PC-3 (cell line): ENCODE measurements at regions not wholly inside any gene's neighbourhood (a gene's known extent, or its start where the extent isn't known, plus 50 kb on each side); places are given as distances from the start of the nearest gene placed in this dataset.

Experiments
- EZH2phosphoT487 ChIP-seq: fragments of 300-600 bp; sonication (generic); IDR thresholded peaks from 2 replicates; pipeline ENCODE4 v1.6.1; 2018; ENCODE audit warnings: mild to moderate bottlenecking, antibody characterized with exemption, low read length, borderline replicate concordance
- TF ChIP-seq, protein P1 (sequence below): fragments of 300-600 bp; sonication (generic); conservative IDR thresholded peaks from 2 replicates; pipeline ENCODE4 v1.5.1; 2017; ENCODE audit warnings: antibody characterized with exemption, low read depth, mild to moderate bottlenecking, low read length

DNA sequence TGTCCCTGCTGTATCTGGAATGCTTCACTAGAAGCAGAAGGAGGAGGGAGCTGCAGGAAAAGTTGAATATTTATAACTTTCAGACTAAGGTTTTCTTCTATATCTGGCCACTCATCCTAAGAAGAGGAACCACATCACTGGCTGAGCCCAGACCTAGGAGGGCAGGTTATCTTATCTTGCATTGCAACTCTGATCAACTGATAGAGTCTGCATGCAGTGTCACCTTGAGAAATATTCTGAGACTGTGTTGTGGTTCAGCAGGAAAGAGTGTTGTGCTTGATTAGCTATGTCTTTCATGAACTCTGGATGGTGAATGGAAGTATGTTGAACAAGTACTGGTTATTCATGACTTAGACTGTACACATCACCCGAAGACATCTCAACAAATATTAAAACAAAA lies 460.0 kb downstream of the TOX3 start:
- TF ChIP-seq, protein P1, sequence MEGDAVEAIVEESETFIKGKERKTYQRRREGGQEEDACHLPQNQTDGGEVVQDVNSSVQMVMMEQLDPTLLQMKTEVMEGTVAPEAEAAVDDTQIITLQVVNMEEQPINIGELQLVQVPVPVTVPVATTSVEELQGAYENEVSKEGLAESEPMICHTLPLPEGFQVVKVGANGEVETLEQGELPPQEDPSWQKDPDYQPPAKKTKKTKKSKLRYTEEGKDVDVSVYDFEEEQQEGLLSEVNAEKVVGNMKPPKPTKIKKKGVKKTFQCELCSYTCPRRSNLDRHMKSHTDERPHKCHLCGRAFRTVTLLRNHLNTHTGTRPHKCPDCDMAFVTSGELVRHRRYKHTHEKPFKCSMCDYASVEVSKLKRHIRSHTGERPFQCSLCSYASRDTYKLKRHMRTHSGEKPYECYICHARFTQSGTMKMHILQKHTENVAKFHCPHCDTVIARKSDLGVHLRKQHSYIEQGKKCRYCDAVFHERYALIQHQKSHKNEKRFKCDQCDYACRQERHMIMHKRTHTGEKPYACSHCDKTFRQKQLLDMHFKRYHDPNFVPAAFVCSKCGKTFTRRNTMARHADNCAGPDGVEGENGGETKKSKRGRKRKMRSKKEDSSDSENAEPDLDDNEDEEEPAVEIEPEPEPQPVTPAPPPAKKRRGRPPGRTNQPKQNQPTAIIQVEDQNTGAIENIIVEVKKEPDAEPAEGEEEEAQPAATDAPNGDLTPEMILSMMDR: no peak
- no peak for TF ChIP-seq EZH2phosphoT487
